ENCODE measurements at regions not wholly inside any gene's neighbourhood (a gene's known extent, or its start where the extent isn't known, plus 50 kb on each side); places are given as distances from the start of the nearest gene placed in this dataset.

DNA sequence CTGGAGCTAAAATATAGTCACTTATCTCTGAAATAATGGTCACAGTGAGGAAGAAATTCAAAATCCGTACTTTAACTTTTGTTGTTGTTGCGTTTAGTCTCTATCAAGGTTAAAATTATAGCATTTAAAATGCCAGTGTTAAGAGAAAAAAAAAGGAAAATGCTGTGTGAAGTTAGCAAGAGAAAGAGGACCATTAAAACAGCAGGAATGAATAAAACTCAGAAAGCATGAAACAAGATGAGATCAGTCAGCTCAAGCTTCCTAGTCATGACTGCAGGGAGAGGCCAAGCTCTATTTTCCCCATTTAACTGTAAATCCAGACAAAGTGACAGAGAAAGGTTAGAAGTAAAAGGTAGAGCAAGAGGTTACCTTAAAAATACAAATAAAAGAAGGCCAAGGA is 281.7 kb upstream of the ATP5MC3 start:
- TF ChIP-seq, protein P1, sequence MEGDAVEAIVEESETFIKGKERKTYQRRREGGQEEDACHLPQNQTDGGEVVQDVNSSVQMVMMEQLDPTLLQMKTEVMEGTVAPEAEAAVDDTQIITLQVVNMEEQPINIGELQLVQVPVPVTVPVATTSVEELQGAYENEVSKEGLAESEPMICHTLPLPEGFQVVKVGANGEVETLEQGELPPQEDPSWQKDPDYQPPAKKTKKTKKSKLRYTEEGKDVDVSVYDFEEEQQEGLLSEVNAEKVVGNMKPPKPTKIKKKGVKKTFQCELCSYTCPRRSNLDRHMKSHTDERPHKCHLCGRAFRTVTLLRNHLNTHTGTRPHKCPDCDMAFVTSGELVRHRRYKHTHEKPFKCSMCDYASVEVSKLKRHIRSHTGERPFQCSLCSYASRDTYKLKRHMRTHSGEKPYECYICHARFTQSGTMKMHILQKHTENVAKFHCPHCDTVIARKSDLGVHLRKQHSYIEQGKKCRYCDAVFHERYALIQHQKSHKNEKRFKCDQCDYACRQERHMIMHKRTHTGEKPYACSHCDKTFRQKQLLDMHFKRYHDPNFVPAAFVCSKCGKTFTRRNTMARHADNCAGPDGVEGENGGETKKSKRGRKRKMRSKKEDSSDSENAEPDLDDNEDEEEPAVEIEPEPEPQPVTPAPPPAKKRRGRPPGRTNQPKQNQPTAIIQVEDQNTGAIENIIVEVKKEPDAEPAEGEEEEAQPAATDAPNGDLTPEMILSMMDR (conservative IDR thresholded peaks at IDR 0.05; ENCODE audit: low read depth, low read length): no peak
- no peak for TF ChIP-seq EZH2 (IDR thresholded peaks at IDR 0.05; ENCODE audit: borderline replicate concordance, low read depth, low read length, poor library complexity, severe bottlenecking)

Data from A673 (cell line).